Lower leg skin (tissue), 4 donors: ENCODE measurements at regions not wholly inside any gene's neighbourhood (a gene's known extent, or its start where the extent isn't known, plus 50 kb on each side); places are given as distances from the start of the nearest gene placed in this dataset.
"Not testable (repeated sequence)": the region's sequence is repeated elsewhere in the genome, so short reads cannot be mapped to it uniquely, and the experiment has no call there.

Experiments used
- DNase-seq, 2 donors: peaks; one replicate each; pipeline ENCODE4 v3.0.0-alpha.2; 2019; ENCODE audit warnings: low spot score in 2 of 2
- H3K4me3 ChIP-seq: fragments of 200-600 bp; sonication (generic); 2 replicates; pipeline ENCODE4 v1.5.1; 2017; ENCODE audit warnings: mild to moderate bottlenecking, low read depth; ENCODE audit not compliant: poor library complexity, severe bottlenecking
- POLR2A ChIP-seq, 2 donors: fragments of 450-650 bp; IDR thresholded peaks; one replicate each; pipeline ENCODE4 v1.6.1; 2016 to 2017; ENCODE audit warnings: antibody characterized with exemption in 2 of 2, mild to moderate bottlenecking in 1 of 2, moderate library complexity in 1 of 2
- WGBS, 2 donors: methylation state at CpG; one replicate each; pipeline ENCODE4 v1.1.5; 2018; 5-methylcytosine and 5-hydroxymethylcytosine counted together
- intact Hi-C: fragments of 100-400 bp; cut with DNase I; formaldehyde crosslinking; loops from one replicate; pipeline ENCODE4 v1.15.0; 2023; ENCODE audit warnings: low total_unique reads
- TF ChIP-seq, protein P1 (sequence below), 3 donors: fragments of 450-650 bp; IDR thresholded peaks; one replicate each; pipeline ENCODE4 v1.5.1; 2016; ENCODE audit warnings: antibody characterized with exemption in 3 of 3, mild to moderate bottlenecking in 3 of 3, moderate library complexity in 2 of 3

DNA sequence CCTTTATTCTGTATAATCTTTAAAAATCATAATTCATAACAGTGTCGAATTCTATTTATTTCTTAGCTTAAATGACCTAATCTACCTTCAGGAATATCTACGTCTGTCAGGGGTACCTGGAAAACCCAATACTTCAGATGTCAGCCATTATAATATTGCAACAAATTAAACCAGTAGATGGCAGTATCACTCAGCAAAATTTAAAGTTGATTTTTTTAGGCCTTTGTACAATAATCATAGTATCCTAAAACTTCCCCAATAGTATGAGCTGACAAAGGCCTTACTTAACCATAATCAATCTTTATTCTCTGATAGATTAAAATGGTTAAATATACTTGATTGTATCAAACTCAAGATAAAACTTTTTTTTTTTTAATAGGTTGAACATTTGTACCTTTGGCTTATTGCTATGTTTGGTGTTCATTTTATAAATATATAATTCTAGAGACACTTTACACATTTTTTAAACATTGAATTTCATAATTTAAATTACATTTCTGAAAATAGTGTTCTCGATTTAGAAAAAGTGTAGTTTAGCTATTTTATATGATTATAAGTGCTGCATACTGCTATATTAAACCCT, 830.2 kb upstream of the SPRY2 start:
- intact Hi-C loops, result no loop called here
- WGBS, 2 donors, result 16 to 22% methylated on average over 3 of the region's 3 CpGs
- no peak for DNase-seq
- H3K4me3 ChIP-seq, result no peak overlapping the region
- TF ChIP-seq, protein P1, sequence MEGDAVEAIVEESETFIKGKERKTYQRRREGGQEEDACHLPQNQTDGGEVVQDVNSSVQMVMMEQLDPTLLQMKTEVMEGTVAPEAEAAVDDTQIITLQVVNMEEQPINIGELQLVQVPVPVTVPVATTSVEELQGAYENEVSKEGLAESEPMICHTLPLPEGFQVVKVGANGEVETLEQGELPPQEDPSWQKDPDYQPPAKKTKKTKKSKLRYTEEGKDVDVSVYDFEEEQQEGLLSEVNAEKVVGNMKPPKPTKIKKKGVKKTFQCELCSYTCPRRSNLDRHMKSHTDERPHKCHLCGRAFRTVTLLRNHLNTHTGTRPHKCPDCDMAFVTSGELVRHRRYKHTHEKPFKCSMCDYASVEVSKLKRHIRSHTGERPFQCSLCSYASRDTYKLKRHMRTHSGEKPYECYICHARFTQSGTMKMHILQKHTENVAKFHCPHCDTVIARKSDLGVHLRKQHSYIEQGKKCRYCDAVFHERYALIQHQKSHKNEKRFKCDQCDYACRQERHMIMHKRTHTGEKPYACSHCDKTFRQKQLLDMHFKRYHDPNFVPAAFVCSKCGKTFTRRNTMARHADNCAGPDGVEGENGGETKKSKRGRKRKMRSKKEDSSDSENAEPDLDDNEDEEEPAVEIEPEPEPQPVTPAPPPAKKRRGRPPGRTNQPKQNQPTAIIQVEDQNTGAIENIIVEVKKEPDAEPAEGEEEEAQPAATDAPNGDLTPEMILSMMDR (IDR thresholded peaks at IDR 0.05), result no peak
- TF ChIP-seq POLR2A (IDR thresholded peaks at IDR 0.05), result no peak

DNA sequence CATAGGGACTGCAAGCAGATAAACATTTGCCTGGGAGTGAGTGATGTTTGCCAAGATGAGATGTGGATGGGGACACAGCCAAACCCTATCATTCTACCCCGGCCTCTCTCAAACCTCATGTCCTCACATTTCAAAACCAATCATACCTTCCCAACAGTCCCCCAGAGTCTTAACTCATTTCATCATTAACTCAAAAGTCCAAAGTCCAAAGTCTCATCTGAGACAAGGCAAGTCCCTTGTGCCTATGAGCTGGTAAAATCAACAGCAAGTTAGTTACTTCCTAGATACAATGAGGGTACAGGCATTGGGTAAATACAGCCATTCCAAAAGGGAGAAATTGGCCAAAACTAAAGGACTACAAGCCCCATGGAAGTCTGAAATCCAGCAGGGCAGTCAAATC, 822.9 kb upstream of the SPRY2 start:
- DNase-seq, intact Hi-C loops, H3K4me3 ChIP-seq: not testable (repeated sequence)
- WGBS, 2 donors, result 84 to 85% methylated on average over 1 of the region's 1 CpG

DNA sequence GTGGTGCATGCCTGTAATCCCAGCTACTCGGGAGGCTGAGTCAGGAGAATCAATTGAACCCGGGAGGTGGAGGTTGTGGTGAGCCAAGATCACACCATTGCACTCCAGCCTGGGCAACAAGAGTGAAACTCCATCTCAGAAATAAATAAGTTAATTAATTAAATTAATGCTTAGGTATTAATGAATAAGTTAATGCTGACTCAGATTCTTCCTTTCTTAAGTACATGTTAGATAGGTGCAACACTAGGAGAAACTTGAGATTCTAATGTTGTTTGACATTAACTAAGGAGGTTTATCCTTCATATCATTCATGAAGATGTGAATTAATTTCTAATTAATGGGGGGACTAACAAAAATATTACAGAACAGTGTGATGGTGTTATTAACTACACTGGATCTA, 812.6 kb upstream of the SPRY2 start:
- DNase-seq, result no peak
- TF ChIP-seq, protein P1 (IDR thresholded peaks at IDR 0.05), result no peak
- TF ChIP-seq POLR2A (IDR thresholded peaks at IDR 0.05), result no peak
- 90 to 98% methylated on average over 2 of the region's 2 CpGs for WGBS, 2 donors
- H3K4me3 ChIP-seq, result no peak overlapping the region
- intact Hi-C loops, result no loop called here

DNA sequence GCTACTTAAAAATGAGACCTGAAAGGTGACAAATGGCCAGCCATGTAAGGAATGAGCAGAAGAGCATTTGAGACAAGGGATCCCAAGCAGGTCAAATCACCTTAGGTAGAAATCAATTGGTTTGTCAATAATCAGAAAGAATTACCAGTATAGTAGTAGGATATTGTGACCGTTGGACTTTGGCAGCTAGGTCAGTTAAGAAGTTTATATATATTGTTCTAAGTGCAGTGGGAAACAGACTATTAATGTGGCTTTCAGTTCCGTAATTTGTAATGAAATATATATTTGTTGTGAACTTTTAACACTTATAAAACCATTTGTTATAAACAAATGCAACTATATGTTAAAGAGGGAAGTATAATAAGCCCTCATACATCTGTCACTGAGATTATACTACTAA, 807.9 kb upstream of the SPRY2 start:
- WGBS, 2 donors, result 85 to 86% methylated on average over 2 of the region's 2 CpGs
- no peak for DNase-seq
- intact Hi-C loops, result no loop called here
- H3K4me3 ChIP-seq, result no peak overlapping the region
- TF ChIP-seq, protein P1 (IDR thresholded peaks at IDR 0.05), result no peak
- TF ChIP-seq POLR2A (IDR thresholded peaks at IDR 0.05), result no peak

DNA sequence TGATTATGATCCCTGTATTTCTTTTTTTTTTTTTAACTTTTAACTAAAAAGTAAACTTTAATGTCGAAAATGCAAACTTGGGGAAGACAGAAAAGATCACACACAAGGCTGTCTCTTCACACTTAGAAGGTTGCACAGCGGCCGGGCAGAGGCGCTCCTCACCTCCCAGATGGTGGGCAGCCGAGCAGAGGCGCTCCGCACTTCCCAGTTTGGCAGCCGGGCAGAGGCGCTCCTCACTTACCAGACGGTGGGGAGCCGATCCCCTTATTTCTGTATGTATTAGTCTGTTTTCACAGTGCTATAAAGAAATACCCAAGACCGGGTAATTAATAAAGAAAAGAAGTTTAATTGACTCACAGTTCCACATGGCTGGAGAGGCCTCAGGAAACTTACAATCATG, 805.6 kb upstream of the SPRY2 start:
- intact Hi-C loops, DNase-seq, H3K4me3 ChIP-seq: not testable (repeated sequence)
- WGBS, 2 donors, result 85 to 95% methylated on average over 12 of the region's 12 CpGs

DNA sequence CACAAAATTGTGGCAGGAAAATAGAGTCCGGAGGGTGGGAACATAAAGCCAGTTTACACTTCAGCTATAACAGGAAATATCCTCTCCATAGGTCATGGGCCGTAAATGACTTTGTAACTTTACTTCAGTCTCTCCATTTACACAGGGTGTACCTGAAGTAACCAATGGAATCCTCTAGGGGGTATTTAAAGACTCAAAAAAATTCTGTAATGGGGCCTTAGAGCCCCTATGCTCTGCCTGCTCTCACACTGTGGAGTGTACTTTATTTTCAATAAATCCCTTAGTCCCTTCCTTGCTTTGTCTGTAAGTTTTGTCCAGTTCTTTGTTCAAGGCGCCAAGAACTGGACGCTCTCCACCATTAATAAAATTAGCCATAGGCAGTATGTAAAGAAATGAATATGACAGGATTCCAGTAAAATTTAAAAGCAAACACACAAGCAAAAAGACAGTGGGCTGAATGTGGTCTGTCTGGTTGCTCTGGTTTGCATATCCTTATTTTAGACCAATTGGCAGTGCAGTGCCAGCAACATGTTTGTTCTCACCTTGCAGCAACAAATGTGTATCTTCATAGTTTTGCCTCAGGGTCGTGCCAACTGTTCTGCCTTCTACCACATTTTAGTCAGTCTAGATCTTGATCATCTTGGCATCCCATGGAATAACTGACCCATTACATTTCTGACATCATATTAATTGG, 801.5 kb upstream of the SPRY2 start:
- TF ChIP-seq, protein P1 (IDR thresholded peaks at IDR 0.05), result no peak
- TF ChIP-seq POLR2A (IDR thresholded peaks at IDR 0.05), result no peak
- intact Hi-C loops, result no loop called here
- WGBS, 2 donors, result 72 to 79% methylated on average over 5 of the region's 5 CpGs
- no peak for DNase-seq
- no peak overlapping the region for H3K4me3 ChIP-seq

DNA sequence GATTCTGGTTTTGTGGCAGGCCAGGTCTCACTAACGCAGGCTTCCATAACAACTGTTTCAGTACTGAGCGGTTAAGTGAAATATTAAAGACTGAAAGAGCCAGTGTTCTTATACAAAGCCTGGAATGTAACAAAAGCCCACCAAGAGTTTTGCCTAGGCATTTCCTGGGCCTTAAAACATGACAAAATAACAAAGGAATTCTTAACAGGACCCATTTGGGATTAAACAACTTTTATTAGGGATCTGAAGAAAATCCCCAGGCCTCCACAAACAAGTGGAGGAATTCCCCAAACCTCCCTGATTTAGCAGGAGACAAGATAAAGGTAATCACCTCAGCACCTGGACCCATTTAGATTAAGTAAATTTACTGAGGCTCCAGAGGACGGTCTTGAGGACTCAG, 799.7 kb upstream of the SPRY2 start:
- H3K4me3 ChIP-seq, result no peak overlapping the region
- WGBS, 2 donors, result 77 to 78% methylated on average over 3 of the region's 3 CpGs
- DNase-seq, result no peak
- intact Hi-C loops, result no loop called here
- no peak for TF ChIP-seq POLR2A (IDR thresholded peaks at IDR 0.05)
- TF ChIP-seq, protein P1 (IDR thresholded peaks at IDR 0.05), result no peak
